ENCODE measurements at regions not wholly inside any gene's neighbourhood (a gene's known extent, or its start where the extent isn't known, plus 50 kb on each side); places are given as distances from the start of the nearest gene placed in this dataset.

GRCh38 chr12:72790273-72790672 is 518.1 kb downstream of the TRHDE start:
- TF ChIP-seq EP300 (IDR thresholded peaks at IDR 0.05) (no peak), POLR2A (IDR thresholded peaks at IDR 0.05) (no peak), POLR2AphosphoS5 (IDR thresholded peaks at IDR 0.05) (no peak)
- TF ChIP-seq, protein P1, sequence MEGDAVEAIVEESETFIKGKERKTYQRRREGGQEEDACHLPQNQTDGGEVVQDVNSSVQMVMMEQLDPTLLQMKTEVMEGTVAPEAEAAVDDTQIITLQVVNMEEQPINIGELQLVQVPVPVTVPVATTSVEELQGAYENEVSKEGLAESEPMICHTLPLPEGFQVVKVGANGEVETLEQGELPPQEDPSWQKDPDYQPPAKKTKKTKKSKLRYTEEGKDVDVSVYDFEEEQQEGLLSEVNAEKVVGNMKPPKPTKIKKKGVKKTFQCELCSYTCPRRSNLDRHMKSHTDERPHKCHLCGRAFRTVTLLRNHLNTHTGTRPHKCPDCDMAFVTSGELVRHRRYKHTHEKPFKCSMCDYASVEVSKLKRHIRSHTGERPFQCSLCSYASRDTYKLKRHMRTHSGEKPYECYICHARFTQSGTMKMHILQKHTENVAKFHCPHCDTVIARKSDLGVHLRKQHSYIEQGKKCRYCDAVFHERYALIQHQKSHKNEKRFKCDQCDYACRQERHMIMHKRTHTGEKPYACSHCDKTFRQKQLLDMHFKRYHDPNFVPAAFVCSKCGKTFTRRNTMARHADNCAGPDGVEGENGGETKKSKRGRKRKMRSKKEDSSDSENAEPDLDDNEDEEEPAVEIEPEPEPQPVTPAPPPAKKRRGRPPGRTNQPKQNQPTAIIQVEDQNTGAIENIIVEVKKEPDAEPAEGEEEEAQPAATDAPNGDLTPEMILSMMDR (IDR thresholded peaks at IDR 0.05), result no peak

All from suprapubic skin (tissue), 4 donors.